Smooth muscle cell (in vitro differentiated cells): ENCODE measurements at regions not wholly inside any gene's neighbourhood (a gene's known extent, or its start where the extent isn't known, plus 50 kb on each side); places are given as distances from the start of the nearest gene placed in this dataset.

Experiments
- DNase-seq: peaks from one replicate; lab custom pipeline; 2025; ENCODE audit not compliant: unreplicated experiment; lab: John Stamatoyannopoulos, UW
- H2AFZ ChIP-seq: fragments of 200-600 bp; sonication (generic); 2 replicates; pipeline ENCODE4 v1.6.0; 2016; ENCODE audit warnings: antibody characterized with exemption, low read depth, mild to moderate bottlenecking
- H3F3A ChIP-seq: fragments of 200-600 bp; sonication (generic); 2 replicates; pipeline ENCODE4 v1.6.0; 2017; ENCODE audit warnings: antibody characterized with exemption, low read depth
- H3K27ac ChIP-seq: fragments of 200-600 bp; sonication (generic); 2 replicates; pipeline ENCODE4 v1.5.1; 2016; ENCODE audit warnings: low read depth, mild to moderate bottlenecking
- H3K27me3 ChIP-seq: fragments of 200-600 bp; sonication (generic); 2 replicates; pipeline ENCODE4 v1.6.1; 2016; ENCODE audit warnings: low read depth, mild to moderate bottlenecking
- H3K36me3 ChIP-seq: fragments of 200-600 bp; sonication (generic); 2 replicates; pipeline ENCODE4 v1.5.1; 2016; ENCODE audit warnings: low read depth
- H3K4me1 ChIP-seq: fragments of 200-600 bp; sonication (generic); 2 replicates; pipeline ENCODE4 v1.5.1; 2016; ENCODE audit warnings: low read depth
- H3K4me2 ChIP-seq: fragments of 200-600 bp; sonication (generic); 2 replicates; pipeline ENCODE4 v1.6.0; 2016; ENCODE audit warnings: mild to moderate bottlenecking
- H3K4me3 ChIP-seq: fragments of 200-600 bp; sonication (generic); 2 replicates; pipeline ENCODE4 v1.5.1; 2016; ENCODE audit warnings: mild to moderate bottlenecking
- H3K79me2 ChIP-seq: fragments of 200-600 bp; sonication (generic); 2 replicates; pipeline ENCODE4 v1.6.0; 2016; ENCODE audit warnings: low read depth, mild to moderate bottlenecking
- H3K9ac ChIP-seq: fragments of 200-600 bp; sonication (generic); 2 replicates; pipeline ENCODE4 v1.6.0; 2016; ENCODE audit warnings: low read depth
- H3K9me3 ChIP-seq: fragments of 200-600 bp; sonication (generic); replicated peaks from 2 replicates; pipeline ENCODE4 v1.5.1; 2016; ENCODE audit warnings: low read depth
- H4K20me1 ChIP-seq: fragments of 200-600 bp; sonication (generic); 2 replicates; pipeline ENCODE4 v1.6.0; 2016; ENCODE audit warnings: low read depth
- WGBS: methylation state at CpG from one replicate; pipeline ENCODE4 v1.1.7; 2016; ENCODE audit warnings: low lambda C conversion rate; 5-methylcytosine and 5-hydroxymethylcytosine counted together
- TF ChIP-seq, protein P1 (sequence below): fragments of 200-600 bp; sonication (generic); IDR thresholded peaks from 2 replicates; pipeline ENCODE4 v1.5.1; 2017; ENCODE audit warnings: borderline replicate concordance, mild to moderate bottlenecking, antibody characterized with exemption; ENCODE audit not compliant: insufficient read depth, poor library complexity, severe bottlenecking

DNA sequence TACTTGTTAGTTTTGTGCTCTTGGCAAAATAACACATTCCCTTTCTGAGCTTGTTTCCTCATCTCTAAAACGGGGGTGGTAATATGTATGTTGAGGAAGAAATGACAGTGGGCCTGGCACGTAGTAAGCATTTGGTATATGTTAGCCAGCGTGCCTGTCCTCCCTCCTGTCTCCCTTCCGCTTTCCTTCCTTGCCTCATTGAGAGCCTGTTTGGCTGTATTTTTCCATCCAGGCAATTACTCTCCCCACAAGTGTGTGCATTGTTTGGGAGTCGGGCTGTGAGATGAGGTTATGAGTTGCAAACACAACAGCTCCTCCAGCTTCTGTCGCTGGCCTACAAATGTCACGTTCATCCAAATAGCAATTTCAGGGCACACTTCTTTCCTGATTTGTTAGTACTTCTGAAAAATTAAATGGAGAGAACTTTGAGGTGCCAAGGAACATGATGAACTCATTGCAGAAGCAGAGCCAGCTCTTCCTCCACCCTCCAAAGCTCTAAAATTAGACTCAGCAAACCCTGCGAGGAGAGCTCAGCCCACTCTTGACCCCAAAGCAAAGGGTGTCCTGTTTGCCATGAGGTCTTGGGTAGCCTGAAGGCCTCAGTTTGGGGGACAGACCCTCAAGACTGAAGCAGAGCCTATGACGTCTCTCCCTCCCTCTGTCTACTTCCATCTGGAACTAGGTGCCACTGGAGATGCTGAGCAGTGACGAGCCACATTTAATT lies 50.7 kb upstream of the TOX2 start:
- TF ChIP-seq, protein P1, sequence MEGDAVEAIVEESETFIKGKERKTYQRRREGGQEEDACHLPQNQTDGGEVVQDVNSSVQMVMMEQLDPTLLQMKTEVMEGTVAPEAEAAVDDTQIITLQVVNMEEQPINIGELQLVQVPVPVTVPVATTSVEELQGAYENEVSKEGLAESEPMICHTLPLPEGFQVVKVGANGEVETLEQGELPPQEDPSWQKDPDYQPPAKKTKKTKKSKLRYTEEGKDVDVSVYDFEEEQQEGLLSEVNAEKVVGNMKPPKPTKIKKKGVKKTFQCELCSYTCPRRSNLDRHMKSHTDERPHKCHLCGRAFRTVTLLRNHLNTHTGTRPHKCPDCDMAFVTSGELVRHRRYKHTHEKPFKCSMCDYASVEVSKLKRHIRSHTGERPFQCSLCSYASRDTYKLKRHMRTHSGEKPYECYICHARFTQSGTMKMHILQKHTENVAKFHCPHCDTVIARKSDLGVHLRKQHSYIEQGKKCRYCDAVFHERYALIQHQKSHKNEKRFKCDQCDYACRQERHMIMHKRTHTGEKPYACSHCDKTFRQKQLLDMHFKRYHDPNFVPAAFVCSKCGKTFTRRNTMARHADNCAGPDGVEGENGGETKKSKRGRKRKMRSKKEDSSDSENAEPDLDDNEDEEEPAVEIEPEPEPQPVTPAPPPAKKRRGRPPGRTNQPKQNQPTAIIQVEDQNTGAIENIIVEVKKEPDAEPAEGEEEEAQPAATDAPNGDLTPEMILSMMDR, result no peak
- H3K36me3 ChIP-seq, result no peaks in the 10 kb centered on the region
- no peak overlapping the region for H3K4me3 ChIP-seq
- H3K9me3 ChIP-seq, result no peaks in the 10 kb centered on the region
- no peaks in the 10 kb centered on the region for H3K79me2 ChIP-seq
- H3K4me1 ChIP-seq, result no peaks in the 10 kb centered on the region
- DNase-seq, result no peak
- no peak overlapping the region for H2AFZ ChIP-seq
- no peak overlapping the region for H3K27ac ChIP-seq
- H4K20me1 ChIP-seq, result no peaks in the 10 kb centered on the region
- no peak overlapping the region for H3K4me2 ChIP-seq
- no peak overlapping the region for H3K9ac ChIP-seq
- H3K27me3 ChIP-seq, result no peaks in the 10 kb centered on the region
- H3F3A ChIP-seq, result no peaks in the 10 kb centered on the region
- WGBS, result 75% methylated on average over 10 of the region's 10 CpGs

GRCh38 chr20:43863330-43863729 lies 51.3 kb upstream of the TOX2 start:
- no peak overlapping the region for H2AFZ ChIP-seq

GRCh38 chr20:43862438-43862837 lies 52.2 kb upstream of the TOX2 start:
- no peak for DNase-seq
- Histone ChIP-seq H3K36me3 (no peaks in the 10 kb centered on the region), H3K9me3 (no peaks in the 10 kb centered on the region), H3K4me3 (no peak overlapping the region), H4K20me1 (no peaks in the 10 kb centered on the region), H3K4me1 (no peaks in the 10 kb centered on the region), H3K9ac (no peak overlapping the region), H2AFZ (no peak overlapping the region), H3K79me2 (no peaks in the 10 kb centered on the region), H3K4me2 (no peak overlapping the region), H3K27me3 (no peaks in the 10 kb centered on the region), H3K27ac (no peak overlapping the region), H3F3A (no peaks in the 10 kb centered on the region)
- WGBS, result 56% methylated on average over 4 of the region's 4 CpGs
- TF ChIP-seq, protein P1, result no peak

More at GRCh38 chr20:43863330-43863729, 51.3 kb upstream of the TOX2 start:
- H3K4me1 ChIP-seq, result no peaks in the 10 kb centered on the region
- no peaks in the 10 kb centered on the region for H3K9me3 ChIP-seq
- no peaks in the 10 kb centered on the region for H3K27me3 ChIP-seq
- no peak overlapping the region for H3K4me3 ChIP-seq
- no peaks in the 10 kb centered on the region for H3F3A ChIP-seq
- TF ChIP-seq, protein P1, result no peak
- no peaks in the 10 kb centered on the region for H4K20me1 ChIP-seq
- no peaks in the 10 kb centered on the region for H3K36me3 ChIP-seq
- H3K79me2 ChIP-seq, result no peaks in the 10 kb centered on the region
- H3K9ac ChIP-seq, result no peak overlapping the region
- DNase-seq, result no peak
- 73% methylated on average over 12 of the region's 12 CpGs for WGBS
- H3K27ac ChIP-seq, result no peak overlapping the region
- H3K4me2 ChIP-seq, result no peak overlapping the region

DNA sequence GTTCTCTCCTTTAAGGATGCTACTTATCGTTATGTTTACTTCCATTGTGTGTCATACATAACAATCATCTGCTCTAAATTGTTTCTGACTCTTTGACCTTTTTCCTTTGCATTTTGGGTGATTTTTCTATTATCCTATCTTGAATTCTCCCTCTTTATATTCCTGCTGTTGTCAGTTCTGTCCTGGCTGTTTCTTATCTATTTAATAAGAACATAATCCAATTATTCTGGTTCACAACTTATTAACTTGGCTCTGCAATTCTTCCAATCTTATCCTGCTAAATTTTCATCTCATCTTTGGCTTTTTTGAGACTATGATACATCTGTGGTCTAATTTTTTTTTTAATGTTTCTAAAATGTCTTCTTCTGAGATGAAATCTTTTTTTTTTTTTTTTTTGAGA lies 54.7 kb upstream of the TOX2 start:
- Histone ChIP-seq H3K9me3 (no peaks in the 10 kb centered on the region), H3K9ac (no peak overlapping the region), H4K20me1 (no peaks in the 10 kb centered on the region), H3K4me3 (no peak overlapping the region), H2AFZ (no peak overlapping the region), H3K36me3 (no peaks in the 10 kb centered on the region), H3K27ac (no peak overlapping the region), H3K27me3 (no peaks in the 10 kb centered on the region), H3K79me2 (no peaks in the 10 kb centered on the region), H3K4me2 (no peak overlapping the region), H3F3A (no peaks in the 10 kb centered on the region), H3K4me1 (no peaks in the 10 kb centered on the region)
- TF ChIP-seq, protein P1, result no peak
- 89% methylated on average over 1 of the region's 1 CpG for WGBS
- DNase-seq, result no peak
